HG03103 (cell line): ENCODE measurements at regions not wholly inside any gene's neighbourhood (a gene's known extent, or its start where the extent isn't known, plus 50 kb on each side); places are given as distances from the start of the nearest gene placed in this dataset.
"Not testable (repeated sequence)": the region's sequence is repeated elsewhere in the genome, so short reads cannot be mapped to it uniquely, and the experiment has no call there.

Experiments
- ATAC-seq: cut with Tn5 transposase; IDR thresholded peaks from one replicate; pipeline ENCODE4 v1.9.1; 2021; ENCODE audit warnings: low read depth; ENCODE audit not compliant: unreplicated experiment

DNA sequence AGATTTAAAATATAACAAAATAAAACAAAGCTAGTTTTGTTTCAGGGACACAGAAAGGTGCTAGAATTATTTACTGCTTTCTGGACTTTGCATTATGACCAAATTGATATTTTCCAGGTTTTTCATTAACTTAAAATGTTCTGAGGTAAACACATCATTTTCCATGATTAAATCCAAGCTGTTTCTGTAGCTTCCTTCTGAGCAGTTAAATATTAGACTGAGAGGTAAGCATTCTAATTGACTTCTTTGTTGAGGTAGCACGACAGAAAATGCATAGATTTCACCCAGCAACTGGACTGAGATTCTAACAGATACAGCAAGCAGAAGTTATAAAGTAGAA is 98.3 kb downstream of the BMP4 start:
- no peak for ATAC-seq

DNA sequence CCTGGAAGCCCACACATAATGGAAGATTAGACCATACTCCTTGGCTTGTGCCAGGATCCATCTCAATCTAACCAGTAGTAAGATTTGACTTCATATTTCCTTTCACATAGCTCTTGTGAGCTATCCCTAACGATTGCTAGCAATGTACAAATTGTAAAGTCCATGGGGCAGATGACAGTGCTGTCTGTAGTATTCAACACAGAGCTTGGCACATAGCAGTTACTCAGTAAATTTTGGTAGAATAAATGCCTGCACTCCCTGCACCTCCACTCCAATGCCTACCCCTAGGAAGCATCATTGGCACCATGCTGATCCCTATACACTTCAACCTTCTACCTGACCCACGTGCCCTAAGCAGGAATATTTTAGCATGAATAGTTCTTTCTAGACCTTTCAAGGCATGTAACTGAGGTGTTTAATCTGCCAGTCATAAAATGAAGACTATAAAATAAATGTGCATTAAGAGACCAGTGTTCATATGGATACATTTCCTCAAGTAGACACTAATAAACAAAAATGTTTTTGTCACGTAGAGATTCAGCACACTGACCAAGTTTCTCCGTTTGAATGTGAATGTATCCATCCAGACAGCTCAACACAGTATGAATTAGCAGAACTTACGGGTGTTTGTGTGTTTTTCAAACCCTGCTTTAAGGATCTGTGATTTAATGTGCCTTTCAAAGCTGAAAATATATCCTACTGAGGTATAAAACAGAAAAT is 98.8 kb downstream of the BMP4 start:
- ATAC-seq, result no peak

DNA sequence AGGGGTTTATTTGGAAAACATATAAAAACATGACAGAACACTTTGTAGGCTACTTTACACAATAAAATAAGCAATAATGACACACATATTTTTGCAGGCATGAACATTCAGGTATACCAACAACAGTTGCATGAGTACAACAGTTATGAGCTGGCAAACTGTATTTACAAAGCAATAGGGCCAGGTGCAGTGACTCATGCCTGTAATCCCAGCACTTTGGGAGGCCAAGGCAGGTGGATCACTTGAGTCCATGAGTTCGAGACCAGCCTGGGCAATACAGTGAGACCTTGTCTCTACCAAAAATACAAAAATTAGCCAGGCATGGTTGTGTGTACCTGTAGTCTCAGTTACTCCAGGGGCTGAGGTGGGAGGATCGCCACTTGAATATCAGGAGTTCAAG is 101.1 kb downstream of the BMP4 start:
- ATAC-seq, result no peak

DNA sequence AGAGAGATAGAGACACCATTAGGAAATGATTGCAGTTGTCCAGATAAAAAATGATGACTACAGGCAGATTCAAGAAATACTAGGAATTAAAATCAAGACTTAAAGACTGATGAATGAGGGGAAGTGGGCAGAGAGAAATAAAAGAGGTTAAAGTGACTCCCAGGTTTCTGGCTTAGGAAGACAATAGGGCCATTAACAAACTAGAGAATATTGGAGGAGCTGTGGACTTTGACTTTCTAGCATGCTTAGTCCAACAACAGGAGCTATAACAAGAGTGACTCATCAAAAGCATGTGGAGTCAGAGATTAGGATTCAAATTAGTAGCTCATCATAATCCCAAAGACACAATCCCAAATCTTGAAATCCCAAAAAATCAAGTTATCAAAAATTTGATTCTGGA is 101.5 kb downstream of the BMP4 start:
- no peak for ATAC-seq

DNA sequence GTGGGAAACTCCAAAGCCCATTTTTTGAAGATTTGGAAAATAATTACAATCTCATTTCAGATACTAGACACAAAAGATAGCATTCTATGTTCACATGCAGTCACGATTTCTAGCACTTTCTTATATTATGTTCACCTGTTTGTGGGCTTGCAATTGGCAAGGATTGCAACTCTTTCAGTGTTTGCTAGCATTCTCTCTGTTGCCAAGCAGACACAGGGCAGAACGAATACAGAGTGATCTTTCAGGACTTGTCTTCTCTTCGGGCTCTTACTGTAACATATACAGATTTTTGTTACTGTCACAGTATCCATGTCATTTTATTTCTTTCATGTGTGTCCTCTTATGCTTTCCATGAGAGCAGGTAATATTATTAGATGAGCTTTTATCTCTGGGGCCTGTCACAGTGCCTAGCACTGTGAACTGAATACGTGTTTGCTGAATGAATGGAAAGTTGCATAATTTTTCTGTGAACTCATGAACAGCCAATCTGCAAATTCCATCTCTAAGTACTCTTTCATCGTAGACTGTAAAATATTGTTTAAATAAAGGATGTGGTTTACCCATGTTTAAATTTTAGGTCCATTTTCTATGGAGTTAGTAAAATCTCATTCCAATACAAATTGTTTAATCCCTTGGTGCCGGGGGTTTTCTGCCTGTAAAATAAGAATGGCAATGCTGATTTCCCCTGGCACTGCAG is 105.1 kb downstream of the BMP4 start:
- ATAC-seq, result no peak

DNA sequence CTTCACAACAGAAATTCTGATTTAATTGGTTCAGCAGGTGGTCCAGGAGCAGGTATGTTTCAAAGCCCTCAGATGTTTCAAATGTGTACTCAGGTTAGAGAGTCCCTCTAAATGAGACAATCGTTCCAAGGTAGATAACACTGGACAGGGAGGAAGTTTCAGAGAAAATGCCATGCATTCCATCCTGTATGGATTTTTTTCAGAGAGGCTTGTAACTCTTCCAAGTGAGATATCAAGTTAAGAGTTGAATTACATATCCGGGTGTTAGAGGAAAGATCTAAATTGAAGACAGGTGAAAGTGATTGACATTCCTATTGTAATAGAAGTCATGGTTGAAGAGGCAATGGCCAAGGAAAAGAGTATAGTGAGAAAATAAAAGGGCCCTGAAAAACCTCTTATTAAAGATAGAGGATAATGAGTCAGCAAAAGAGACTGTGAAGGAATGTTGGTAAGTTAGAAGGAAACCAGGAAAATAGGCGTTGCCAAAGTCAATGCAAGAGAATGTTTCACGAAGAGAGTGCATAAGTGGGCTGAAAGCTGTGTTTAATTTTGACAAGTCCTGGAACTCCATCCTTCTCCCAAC is 105.8 kb downstream of the BMP4 start:
- ATAC-seq, result no peak

DNA sequence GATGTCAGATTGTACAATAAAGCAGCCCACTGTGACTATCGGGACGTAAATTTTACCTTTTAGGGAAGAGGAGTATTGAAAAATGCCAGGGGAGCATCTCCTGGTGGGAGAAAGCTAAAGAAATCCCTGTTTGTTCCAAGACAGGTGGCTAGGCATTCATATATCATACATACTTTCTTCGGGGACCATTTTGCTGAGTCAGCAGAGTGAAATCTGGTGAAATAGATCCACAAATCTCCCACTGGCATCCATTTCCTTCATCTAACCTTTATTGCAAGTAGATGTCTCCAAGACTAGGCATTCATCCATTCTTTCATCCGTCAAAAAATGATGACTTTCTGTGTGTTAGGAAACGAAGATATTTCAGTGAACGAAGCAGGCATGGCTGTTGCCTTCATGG is 107.1 kb downstream of the BMP4 start:
- ATAC-seq, result no peak

DNA sequence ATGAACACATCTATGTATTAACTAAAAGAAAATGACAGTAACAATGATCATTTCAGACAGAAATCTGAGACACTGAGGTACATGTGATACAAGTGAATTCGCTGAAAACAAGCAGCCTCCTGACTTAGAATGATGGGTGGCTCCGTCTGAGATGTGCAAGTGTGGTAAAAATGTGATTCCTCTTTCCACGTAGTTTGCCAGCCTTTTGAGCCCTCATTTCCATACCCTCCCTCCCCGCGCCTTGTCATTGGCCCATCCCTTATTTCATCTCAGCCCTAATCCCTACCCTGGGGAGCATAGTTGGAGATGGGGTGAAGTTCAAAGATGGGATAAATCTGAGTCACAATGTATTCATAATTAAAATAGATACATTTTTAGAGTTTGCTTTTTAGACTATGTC is 107.8 kb downstream of the BMP4 start:
- ATAC-seq, result no peak

DNA sequence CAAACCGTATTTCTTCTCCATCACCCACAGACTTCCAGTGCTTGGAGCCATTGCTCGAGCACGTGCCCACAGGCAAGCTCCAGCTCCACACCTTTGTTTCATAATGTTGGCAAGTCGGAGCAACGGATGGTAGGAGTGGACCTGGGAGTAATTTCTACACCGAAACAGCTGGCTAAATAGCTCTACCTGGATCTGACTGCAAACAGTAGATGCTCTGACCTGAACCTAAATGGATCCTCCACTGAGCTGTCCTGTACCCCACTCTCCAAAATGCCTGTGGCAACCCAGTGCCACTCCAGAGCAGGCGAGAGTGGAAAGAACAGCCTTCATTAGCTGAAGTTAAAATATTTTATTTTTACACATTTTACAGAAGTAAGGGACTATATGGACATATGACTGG is 108.7 kb downstream of the BMP4 start:
- no peak for ATAC-seq

DNA sequence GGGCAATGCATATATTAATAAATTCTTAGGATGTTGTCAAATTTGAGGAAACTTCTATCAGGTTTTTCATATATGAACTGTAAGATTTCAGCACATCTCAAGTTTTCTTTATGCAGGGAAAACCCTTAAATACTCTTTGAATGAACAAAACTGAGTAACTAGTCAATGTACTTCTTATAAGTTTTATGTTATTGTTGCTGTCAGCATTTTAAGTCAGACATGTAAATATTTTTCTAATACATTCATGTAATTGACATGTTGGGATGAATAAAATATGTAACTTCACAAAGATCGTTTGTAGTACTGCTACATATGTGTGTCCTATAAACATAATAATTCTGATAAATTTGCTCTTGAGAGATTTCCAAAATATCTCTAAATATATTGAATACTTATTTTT is 109.6 kb downstream of the BMP4 start:
- no peak for ATAC-seq

DNA sequence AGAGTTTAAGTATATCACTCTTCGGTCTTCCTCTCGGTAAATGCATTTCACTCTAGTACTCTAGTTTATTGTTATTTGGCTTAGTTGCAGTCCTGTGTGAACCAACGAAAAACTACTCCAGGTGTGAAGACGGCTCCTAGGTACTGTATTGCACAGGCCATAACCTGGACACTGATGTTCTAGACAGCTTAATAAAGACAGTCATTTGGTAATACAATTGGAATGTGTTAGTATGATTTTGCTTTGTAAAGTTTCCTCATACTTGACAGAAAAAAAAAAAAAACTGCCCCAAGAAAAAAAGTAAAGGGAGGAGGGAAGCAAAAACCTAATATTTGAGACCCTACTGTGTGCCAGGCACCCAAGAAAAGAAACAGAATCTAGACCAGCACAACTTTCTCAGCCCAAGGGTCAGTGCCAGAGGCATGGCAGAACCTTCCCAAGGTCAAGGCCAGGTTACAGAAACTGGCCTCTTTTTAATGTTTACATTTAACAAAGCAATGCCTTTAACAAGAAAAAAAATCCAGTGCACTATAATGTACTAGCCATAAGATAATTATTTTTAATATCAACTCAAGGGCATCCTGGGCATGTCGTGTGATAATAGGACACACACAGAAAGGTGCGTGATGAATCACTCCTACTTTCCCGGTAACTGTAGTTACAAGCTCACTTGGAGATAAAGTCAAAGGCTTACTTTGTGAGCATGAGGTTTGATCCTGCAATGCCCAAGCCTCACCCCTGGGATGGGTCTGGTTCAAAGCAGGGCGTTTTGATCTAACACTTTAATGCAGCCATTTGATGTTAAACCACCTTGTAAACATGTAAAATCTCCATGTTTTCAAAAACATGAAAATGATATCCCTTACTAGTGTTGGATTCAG is 110.6 kb downstream of the BMP4 start:
- ATAC-seq, result no peak

DNA sequence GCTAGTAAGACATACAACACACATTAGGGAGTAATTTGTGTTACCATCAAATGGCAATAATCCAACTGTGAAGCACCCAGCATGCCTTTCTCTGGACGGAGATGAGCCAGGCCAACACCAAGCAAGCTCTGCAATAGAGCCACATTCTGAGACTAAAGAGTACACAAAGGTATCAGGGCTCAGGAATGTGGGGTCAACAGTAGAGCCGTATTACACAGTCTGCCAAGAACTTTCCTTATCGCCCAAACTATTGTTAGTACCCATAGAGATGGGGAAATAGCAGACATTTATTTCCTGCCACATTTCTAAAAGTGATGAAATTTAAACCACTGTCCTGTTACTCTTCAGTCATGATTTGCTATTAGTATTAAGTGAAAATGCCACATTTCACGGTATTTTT is 113.7 kb downstream of the BMP4 start:
- ATAC-seq, result no peak

DNA sequence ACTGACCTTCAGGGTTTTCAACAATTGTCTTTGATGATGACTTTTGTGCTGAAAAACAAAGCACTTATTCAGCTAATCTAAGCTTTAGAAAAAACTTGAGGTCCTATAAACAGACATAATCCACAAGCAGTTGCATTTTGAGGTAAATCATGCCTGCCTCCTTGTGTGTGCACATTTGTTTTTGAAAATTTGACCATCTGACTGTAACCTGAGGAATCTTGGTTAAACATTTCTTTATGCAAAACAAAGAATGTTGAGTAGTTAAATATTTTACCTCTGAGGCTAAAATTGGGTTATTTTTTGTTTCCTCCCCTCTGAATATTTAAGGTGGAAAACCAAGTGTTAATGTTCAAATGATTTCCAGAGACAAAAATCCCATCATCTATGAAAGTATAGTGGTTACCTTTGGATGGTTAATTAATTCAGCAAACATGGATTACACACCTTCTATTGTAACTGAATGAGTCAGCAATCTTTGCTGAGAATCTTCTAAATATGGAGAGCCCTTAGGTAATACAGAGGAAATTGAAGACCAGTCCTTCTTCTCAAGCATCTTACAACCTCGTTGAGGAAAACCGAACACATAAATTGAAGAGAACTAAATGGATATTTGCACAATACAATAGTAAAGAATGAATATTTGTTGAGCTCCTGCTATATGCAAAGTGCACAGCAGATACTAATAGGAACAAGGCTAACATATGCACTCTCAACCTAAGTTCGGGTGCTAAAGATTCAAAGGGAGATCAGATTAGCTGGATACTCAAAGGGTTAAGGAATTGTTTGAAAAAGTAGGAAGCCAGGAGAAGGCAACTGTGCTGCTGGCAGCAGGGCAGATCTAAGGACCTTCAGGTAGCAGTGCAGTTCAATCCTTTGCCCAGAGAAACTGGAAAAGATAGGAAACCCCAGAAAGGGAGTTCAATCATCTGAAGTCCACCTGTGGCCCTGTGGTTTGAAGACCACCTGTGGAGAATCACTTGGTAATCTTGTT is 115.2 kb downstream of the BMP4 start:
- no peak for ATAC-seq

DNA sequence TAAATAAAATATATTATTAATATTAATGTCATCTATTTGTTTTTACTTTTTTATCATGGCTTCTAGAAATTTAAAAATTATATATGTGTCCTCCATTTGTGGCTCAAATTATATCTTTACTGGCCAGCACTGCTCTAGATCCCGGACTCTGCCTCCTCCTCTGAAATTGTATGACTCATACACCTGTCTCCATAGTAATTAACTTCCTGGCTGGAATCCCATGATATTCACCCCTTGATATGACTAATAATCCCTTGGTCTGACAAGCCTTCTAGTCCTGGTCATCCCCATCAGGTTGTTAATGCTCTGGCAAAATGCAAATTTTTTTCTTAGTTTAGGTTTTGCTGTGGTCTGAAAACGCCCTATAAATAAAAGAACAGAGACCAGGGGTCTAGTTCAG is 116.2 kb downstream of the BMP4 start:
- ATAC-seq, result no peak

DNA sequence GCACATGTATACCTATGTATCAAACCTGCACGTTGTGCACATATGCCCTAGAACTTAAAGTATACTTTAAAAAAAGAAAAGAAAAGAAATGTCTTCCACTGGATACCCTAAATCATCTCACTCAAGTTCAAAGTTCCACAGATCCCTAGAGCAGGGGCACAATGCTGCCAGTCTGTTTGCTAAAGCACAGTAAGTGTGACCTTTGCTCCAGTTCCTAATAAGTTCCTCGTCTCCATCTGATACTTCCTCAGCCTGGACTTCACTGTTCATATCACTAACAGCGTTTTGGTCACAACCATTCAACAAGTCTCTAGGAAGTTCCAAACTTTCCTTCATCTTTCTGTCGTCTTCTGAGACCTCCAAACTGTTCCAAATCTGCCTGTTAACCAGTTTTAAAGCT is 118.3 kb downstream of the BMP4 start:
- no peak for ATAC-seq

DNA sequence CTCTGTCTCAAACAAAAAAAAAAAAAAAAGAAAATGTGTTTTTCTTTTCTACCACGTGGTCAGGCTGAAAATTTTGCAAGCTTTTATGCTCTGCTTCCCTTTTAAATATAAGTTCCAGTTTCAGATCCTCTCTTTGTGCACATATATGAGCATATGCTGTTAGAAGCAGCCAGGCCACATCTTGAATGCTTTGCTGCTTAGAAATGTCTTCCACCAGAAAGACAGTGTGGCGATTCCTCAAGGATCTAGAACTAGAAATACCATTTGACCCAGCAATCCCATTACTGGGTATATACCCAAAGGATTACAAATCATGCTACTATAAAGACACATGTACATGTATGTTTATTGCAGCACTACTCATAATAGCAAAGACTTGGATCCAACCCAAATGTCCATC is 119.0 kb downstream of the BMP4 start:
- not testable (repeated sequence) for ATAC-seq

DNA sequence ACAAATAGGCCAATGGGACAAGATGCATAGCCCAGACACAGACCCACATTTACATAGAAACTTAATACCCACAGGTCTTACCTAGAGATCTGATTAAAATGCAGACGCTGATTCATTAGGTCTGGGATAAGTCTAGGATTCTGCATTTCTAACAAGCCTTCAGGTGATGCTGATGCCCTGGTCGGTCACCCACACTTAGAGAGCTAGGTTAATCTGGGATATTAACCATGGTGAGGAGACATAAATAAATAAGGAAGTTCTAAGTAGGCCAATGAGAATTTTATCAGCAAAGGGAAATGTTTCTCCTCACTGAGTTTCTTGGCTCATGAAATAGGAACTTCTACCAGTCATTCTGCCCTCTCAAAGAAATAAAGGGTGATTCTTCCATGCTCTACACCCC is 120.1 kb downstream of the BMP4 start:
- no peak for ATAC-seq

DNA sequence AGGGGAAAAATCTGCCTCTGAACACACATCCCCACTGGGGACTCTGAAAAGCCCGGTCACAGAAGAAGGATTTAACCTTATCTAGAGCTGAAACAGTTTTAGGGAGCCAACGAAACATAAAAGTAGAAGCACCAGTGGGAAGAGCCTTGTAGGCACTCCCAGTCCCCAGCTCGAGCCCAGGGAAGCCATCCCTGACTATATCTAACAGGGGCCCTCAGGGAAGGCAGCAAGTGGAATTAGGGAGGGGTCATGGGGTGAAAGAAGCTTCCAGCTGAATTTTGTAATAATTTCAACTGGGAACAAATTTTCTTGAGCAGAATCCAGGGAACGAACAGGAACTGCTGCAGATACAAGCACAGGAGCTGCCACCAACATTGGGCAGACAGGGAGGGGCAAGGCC is 127.8 kb downstream of the BMP4 start:
- ATAC-seq, result no peak

DNA sequence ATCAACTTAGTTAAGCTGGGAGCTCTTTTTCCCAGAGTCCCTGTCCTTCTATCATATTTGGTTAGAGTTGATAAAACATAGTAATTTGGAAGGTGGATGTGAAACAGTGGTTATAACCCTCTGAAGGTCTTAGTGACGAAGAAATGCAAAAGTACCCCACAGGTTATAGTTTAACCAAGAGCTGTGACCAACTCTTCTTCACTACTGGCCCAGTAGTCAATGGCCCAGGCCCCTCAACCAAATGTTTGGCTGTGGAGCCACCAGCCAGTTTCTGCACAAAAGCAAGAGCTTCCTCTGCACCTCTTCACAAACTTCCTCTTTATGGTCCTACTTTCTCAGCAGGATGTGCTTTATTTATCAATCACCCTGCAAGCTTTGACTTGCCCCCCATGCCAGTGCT is 132.6 kb downstream of the BMP4 start:
- ATAC-seq, result no peak

DNA sequence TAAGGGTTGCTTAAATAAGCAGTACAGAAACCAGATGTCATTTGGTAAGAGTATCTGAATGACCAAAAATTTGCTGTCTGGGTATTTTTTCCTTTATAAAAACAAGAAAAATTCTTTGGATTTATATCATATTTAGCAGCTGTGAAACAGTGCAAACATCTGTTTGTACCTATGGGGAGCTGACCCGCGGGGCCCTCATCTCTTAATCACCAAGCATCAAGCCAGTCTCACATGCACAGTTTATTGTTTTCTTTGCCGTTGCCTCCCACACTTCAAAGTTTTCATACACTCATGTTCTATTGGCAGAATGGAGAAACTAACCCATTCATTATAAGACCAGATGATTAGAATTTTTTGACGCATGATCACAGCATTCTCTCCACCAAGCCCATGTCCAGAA is 142.2 kb downstream of the BMP4 start:
- no peak for ATAC-seq
